ENCODE measurements at regions not wholly inside any gene's neighbourhood (a gene's known extent, or its start where the extent isn't known, plus 50 kb on each side); places are given as distances from the start of the nearest gene placed in this dataset.

DNA sequence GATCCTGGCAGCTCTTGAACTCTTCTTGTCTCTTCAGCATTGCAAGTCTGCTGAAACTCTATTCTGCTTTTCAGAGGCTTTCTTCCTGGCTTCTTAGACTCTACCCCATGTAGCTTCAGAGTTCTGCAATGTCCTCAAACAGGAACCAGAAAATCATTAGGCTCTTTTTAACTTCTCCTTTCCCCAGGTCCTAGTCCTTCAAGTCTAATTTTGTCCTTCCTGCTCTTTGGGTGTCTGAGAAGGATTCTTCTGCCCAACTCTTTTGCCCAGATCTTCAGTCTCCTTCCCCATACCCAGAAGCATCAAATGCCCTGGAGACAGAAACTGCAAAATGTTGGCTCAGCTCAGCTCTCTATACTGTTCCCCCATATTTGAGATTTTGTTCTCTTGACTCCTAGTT is 50.0 kb upstream of the CALM3 start:
- TF ChIP-seq, protein P1, sequence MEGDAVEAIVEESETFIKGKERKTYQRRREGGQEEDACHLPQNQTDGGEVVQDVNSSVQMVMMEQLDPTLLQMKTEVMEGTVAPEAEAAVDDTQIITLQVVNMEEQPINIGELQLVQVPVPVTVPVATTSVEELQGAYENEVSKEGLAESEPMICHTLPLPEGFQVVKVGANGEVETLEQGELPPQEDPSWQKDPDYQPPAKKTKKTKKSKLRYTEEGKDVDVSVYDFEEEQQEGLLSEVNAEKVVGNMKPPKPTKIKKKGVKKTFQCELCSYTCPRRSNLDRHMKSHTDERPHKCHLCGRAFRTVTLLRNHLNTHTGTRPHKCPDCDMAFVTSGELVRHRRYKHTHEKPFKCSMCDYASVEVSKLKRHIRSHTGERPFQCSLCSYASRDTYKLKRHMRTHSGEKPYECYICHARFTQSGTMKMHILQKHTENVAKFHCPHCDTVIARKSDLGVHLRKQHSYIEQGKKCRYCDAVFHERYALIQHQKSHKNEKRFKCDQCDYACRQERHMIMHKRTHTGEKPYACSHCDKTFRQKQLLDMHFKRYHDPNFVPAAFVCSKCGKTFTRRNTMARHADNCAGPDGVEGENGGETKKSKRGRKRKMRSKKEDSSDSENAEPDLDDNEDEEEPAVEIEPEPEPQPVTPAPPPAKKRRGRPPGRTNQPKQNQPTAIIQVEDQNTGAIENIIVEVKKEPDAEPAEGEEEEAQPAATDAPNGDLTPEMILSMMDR (IDR thresholded peaks at IDR 0.05; ENCODE audit: low read depth, low read length): no peak
- no peak for TF ChIP-seq EZH2phosphoT487 (IDR thresholded peaks at IDR 0.05; ENCODE audit: low read depth)

Data from OCI-LY3 (cell line).